8988T (cell line): ENCODE measurements at regions not wholly inside any gene's neighbourhood (a gene's known extent, or its start where the extent isn't known, plus 50 kb on each side); places are given as distances from the start of the nearest gene placed in this dataset.
"Not testable (repeated sequence)": the region's sequence is repeated elsewhere in the genome, so short reads cannot be mapped to it uniquely, and the experiment has no call there.

Experiments used
- DNase-seq: peaks from one replicate; pipeline ENCODE4 v3.0.0; 2011

DNA sequence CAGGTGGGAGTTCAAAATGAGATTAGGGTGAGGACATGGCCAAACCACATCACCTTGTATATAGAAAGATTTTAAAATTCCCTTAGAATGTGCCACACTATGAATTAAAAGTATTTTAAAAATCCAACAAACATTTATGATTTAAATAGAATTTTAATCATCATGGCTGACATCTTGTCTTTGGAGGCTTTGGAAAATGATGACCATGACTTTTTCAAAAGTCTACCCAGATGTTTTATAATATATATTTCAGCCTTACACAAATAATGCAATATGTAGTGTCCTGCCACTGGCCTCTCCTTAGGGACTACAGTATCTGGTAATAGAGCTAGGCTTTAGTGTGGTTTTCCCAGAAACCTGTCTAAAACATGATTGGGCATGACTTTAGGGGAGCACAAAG, 1353.4 kb upstream of the GOT2 start:
- no peak for DNase-seq

DNA sequence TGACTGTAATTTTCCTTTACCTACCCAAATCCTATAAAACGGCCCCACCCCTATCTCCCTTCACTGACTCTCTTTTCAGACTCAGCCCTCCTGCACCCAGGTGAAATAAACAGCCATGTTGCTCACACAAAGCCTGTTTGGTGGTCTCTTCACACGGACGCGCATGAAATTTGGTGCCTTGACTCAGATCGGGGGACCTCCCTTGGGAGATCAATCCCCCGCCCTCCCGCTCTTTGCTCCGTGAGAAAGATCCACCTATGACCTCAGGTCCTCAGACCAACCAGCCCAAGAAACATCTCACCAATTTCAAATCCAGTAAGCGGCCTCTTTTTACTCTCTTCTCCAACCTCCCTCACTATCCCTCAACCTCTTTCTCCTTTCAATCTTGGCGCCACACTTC, 1344.7 kb upstream of the GOT2 start:
- DNase-seq: not testable (repeated sequence)

DNA sequence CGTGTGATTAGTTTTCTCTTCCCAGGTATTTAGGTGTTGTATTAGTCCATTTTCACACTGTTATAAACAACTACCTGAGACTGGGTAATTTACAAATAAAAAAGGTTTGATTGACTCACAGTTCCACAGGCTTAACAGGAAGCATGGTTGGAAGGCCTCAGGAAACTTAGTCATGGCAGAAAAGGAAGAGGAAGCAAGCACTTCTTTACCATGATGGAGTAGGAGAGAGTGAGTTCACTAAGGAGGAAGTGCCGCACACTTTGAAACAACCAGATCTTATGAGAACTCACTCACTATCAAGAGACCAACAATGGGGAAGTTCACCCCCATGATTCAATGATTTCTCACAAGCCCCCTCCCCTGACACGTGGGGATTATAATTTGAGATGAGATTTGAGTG, 1343.7 kb upstream of the GOT2 start:
- no peak for DNase-seq

DNA sequence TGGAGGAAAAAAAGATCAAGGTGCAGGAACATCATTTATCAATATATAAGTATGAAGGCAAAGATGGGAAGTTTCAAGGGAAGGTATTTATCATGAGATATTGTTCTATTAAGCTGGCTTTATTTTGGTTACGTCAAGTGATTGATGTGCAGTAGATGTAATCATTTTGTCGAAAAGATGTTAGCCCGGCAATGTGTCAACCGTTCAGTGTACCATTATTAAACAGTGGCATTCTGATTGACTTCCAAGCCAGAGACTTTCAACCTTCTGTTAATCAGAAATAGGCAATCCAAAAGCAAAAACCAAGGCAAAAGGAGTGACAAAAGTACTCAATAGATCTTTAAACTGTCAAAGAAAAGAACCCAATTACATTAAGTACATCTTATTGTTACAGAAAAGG, 1340.3 kb upstream of the GOT2 start:
- DNase-seq: no peak

- DNase-seq: no peak
Measured at GRCh38 chr16:60073376-60073775, 1339.3 kb upstream of the GOT2 start.

- DNase-seq: no peak
Measured at GRCh38 chr16:60064026-60064425, 1329.9 kb upstream of the GOT2 start.

- DNase-seq: no peak
Measured at GRCh38 chr16:60061396-60061795, 1327.3 kb upstream of the GOT2 start.

DNA sequence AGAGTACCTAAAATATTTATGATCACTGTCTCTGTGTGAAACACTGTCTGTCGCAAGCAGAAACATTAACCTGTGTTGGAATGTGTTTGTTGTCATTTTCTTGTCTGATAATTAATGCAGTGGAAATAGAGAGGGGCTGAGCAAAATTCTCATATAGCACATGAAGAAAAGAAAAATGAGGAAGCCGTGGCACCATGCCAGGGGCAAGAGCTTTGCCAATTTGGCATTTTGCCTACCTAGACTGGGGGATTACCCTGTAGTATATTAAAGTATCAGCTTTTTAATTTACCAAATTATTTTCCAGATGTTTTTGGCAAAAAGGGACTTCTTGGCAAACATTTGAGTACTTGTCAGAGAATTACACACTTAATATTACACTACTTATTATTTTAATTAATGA, 1326.6 kb upstream of the GOT2 start:
- no peak for DNase-seq

DNA sequence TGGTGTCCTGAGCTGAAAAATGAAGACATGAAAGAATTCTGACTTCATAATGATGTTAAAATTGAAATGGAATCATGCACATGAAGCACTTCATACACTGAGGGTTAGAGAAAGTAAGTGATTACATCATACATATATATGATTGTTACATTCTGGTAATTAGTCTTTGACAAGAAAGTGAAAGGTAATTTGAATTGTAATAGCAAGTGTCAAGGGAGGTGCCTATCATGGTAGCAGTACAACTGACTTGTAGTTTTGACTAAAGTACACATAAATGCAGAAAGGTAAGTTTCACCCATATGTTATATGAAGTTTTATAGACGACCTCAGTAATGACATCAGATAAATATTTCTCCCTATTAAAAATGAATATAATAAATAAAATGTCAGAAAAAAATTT, 1325.0 kb upstream of the GOT2 start:
- no peak for DNase-seq

GRCh38 chr16:60041671-60042070, 1307.6 kb upstream of the GOT2 start:
- DNase-seq: no peak

GRCh38 chr16:60031740-60032139, 1297.6 kb upstream of the GOT2 start:
- DNase-seq: no peak

DNA sequence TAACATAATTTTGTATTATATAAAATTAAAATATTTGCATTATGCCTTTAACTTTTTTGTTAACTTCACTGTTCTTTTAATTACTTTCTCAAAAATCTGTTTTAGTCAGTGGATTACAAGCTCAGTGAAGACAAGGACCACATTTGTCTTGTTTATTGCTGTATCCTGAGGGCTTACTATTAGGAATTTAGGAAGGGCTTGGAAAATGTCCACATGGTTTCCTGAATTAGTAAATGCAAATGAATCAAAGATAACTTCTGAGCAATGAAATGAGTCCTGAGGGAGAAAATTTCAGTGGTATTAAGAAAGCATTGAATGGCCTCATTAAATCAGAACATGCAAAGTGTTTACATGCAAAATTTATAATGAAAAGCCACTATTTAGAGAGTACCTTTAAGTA, 1293.2 kb upstream of the GOT2 start:
- DNase-seq: no peak

DNA sequence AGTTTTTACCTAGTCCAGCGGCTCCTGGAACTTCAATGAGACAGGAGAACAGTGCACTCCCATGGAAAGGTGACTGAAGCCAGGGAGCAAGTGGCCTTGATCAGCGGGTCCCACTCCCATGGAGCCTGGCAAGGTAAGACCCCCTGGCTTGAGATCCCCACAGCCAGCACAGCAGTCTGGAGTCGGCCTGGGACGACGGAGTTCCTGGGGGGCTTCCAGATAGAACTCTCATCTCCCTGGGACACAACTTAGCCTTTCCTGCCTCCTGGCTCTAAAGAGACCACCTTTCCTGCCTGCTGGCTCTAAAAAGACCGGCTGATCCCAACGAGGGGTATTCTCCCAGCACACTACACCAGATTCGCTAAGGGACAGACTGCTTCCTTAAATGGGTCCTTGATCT, 1279.0 kb upstream of the GOT2 start:
- DNase-seq: no peak

- no peak for DNase-seq
Measured at GRCh38 chr16:60001523-60001922, 1267.4 kb upstream of the GOT2 start.

GRCh38 chr16:59997706-59998105, 1263.6 kb upstream of the GOT2 start:
- DNase-seq: no peak

GRCh38 chr16:59993101-59993500, 1259.0 kb upstream of the GOT2 start:
- no peak for DNase-seq

DNA sequence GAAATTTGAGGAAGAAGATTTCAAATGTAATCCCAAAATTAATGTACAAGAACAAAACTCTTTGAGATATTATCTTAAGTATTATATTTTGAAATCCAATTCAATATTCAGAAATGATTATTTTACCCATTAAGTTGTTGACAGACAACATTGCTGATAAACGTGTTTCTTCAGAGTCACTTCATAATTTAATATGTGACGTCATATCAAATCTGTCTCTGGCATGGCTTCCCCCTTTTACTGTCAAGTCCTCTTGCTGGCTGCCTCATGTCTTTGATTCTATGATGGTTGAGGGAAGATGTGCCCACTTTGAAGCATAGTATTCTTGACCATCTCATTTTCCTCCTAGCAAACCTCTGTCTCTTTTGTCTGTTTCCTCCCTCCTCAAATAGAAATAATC, 1257.1 kb upstream of the GOT2 start:
- DNase-seq: no peak

DNA sequence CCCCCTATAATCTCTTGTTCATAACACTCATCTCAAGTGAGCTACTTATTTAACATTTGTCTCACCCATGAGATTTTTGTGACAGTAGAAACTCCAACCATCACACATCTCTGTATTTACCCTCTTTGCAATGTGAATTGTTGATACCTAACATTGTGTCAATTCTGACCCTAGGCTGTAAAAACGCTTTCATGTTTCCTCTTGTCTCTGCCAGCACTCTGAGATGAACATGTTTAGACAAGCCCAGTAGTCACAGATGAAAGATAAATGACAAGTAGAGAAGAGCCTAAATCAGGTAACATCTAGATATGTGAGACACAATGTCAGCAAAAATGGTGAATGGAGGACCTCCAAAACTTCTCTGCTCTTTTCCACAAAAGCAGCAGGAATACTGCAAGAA, 1254.5 kb upstream of the GOT2 start:
- no peak for DNase-seq

GRCh38 chr16:59975953-59976352, 1241.8 kb upstream of the GOT2 start:
- DNase-seq: no peak

- no peak for DNase-seq
Measured at GRCh38 chr16:59973966-59974365, 1239.8 kb upstream of the GOT2 start.

- no peak for DNase-seq
Measured at GRCh38 chr16:59971264-59971663, 1237.1 kb upstream of the GOT2 start.

- DNase-seq: no peak
Measured at GRCh38 chr16:59964232-59964924, 1230.3 kb upstream of the GOT2 start.

DNA sequence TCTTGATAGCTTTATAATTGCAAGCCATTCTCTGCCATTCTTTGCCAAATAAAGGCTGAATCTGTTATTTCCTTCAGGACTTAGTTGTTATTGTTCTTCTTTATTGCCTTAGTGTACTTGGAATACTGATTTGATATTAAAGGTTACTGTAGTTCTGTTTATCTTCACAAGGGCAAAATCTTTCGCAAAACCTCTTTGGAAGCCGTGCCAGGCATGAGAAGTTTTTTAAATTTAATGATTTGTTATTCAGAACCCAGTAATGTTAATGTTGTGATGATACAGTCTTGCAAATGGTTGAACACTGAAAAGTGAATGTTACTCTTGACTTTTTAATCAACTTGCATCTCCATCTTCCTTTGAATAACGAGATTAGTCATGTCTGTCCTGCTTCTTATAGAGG, 1225.2 kb upstream of the GOT2 start:
- DNase-seq: no peak

- DNase-seq: no peak
Measured at GRCh38 chr16:59950431-59950830, 1216.3 kb upstream of the GOT2 start.

DNA sequence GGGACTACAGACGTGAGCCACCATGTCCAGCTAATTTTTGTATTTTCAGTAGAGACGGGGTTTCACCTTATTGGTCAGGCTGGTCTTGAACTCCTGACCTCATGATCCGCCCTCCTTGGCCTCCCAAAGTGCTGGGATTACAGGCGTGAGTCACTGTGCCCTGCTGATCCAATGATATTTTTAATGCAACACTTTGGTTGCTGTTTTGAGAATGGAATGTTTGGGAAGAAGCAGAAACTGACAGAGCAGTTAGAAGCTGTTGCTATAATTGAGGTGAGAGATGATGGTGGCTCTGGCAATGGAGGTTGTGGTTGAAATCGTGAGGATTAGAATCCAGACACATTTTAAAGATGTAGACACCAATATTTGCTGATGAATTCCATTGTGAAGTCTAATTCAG, 1209.9 kb upstream of the GOT2 start:
- not testable (repeated sequence) for DNase-seq

DNA sequence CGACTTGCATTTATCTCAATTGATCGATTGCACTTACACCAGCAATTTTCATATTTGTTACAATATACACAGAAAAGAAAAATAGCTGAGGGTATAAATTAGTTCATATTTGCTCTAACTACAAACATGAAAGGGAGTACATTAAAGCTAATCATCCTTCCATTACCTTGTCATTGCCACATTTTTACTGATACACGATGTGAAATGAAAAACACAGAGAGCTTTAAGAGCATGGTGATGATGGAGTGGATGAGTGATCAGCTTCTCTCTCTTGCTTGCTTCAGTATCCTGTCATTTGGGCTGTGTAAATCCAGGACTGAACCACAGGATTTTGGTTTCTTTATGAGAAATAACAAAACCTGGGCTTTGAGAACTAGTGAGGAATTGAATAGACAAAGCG, 1207.5 kb upstream of the GOT2 start:
- no peak for DNase-seq
